ENCODE measurements at regions not wholly inside any gene's neighbourhood (a gene's known extent, or its start where the extent isn't known, plus 50 kb on each side); places are given as distances from the start of the nearest gene placed in this dataset.
A peak's percentile ranks its signal among the peaks of the same experiment; 100 is the strongest.

DNA sequence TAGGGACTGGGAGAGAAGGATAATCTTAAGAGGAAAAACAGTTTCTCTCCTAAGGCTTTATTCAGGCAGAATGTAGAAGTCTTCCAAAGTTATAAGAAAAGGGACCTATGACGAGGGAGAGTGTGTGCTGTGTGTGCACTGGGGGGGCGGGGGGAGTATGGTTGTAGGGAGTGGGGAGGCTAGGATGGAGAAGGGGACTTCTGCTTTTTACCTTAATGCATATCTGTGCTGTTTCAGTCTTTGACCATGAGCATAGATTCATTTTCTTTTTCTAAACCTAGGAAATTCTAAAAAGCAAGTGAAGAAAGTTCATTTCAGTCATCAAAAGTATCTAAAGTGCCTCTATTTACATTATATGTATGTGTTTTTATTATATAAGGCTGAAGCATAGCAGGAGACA, 52.6 kb upstream of the RASA2 start:
- Histone ChIP-seq H3K27ac (peak overlapping the region; percentile 82 to 96 (median 95)), H3K36me3 (no peaks in the 10 kb centered on the region), H3K4me1 (peaks cover 25 to 45% of the 10 kb centered on the region in 2 donors), H3K4me3 (peak overlapping the region in 3 of 4 donors; percentile 52 to 65 (median 62)), H3K9me3 (no peaks in the 10 kb centered on the region), H3K27me3 (no peaks in the 10 kb centered on the region)
- DNase-seq (no peak), ATAC-seq (no peak)
- TF ChIP-seq, protein P1, sequence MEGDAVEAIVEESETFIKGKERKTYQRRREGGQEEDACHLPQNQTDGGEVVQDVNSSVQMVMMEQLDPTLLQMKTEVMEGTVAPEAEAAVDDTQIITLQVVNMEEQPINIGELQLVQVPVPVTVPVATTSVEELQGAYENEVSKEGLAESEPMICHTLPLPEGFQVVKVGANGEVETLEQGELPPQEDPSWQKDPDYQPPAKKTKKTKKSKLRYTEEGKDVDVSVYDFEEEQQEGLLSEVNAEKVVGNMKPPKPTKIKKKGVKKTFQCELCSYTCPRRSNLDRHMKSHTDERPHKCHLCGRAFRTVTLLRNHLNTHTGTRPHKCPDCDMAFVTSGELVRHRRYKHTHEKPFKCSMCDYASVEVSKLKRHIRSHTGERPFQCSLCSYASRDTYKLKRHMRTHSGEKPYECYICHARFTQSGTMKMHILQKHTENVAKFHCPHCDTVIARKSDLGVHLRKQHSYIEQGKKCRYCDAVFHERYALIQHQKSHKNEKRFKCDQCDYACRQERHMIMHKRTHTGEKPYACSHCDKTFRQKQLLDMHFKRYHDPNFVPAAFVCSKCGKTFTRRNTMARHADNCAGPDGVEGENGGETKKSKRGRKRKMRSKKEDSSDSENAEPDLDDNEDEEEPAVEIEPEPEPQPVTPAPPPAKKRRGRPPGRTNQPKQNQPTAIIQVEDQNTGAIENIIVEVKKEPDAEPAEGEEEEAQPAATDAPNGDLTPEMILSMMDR (IDR thresholded peaks at IDR 0.05 in 4 of 5, conservative IDR thresholded peaks at IDR 0.05 in 1 of 5): no peak
- no peak for TF ChIP-seq POLR2A (IDR thresholded peaks at IDR 0.05)
- intact Hi-C loops (cut with DNase I; ENCODE audit: low total_unique reads): loop anchor here (10.0 kb wide), 1 partner anchor 199 kb away; the partner anchor contains the start of gene PXYLP1
- in situ Hi-C loops (cut with MboI; ENCODE audit: low sequenced_read_pairs in 4 of 4): no loop called here

DNA sequence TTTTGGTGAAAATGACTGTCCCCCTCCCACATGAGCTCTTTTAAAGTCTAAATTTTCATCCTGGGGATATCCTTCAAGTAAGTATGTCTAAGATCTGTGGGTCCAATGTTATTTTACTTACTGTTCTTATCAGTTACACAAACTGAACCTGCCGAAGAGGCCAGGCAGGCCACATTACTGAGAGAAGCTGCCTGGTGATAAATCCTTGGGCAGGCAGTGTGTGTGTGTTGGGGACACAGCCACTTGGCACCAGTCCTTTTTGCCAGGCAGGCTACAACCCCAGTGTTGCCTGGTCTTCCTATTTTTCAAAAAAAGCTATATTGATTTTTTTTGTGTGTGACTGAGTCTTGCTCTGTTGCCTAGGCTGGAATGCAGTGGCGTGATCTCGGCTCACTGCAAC, 50.6 kb upstream of the RASA2 start:
- Histone ChIP-seq H3K4me1 (peaks cover 20 to 46% of the 10 kb centered on the region in 2 donors), H3K27ac (peak overlapping the region; percentile 82 to 96 (median 95)), H3K4me3 (peak overlapping the region in 1 of 4 donors; percentile 65), H3K27me3 (no peaks in the 10 kb centered on the region), H3K36me3 (no peaks in the 10 kb centered on the region), H3K9me3 (no peaks in the 10 kb centered on the region)
- in situ Hi-C loops (cut with MboI; ENCODE audit: low sequenced_read_pairs in 4 of 4) (no loop called here), intact Hi-C loops (cut with DNase I; ENCODE audit: low total_unique reads) (loop anchor here (10.0 kb wide), 1 partner anchor 201 kb away; the partner anchor contains the start of gene PXYLP1)
- DNase-seq: no peak
- ATAC-seq: no peak
- TF ChIP-seq, protein P1 (IDR thresholded peaks at IDR 0.05 in 4 of 5, conservative IDR thresholded peaks at IDR 0.05 in 1 of 5): no peak
- no peak for TF ChIP-seq POLR2A (IDR thresholded peaks at IDR 0.05)

Measured in gastrocnemius medialis (tissue), 4 donors.